GM08714 (cell line): ENCODE measurements at regions not wholly inside any gene's neighbourhood (a gene's known extent, or its start where the extent isn't known, plus 50 kb on each side); places are given as distances from the start of the nearest gene placed in this dataset.
"Not testable (repeated sequence)": the region's sequence is repeated elsewhere in the genome, so short reads cannot be mapped to it uniquely, and the experiment has no call there.

Experiments used
- H3K4me3 ChIP-seq: fragments of 200-500 bp; sonication (Bioruptor generic); 2 replicates; pipeline ENCODE4 v1.5.1; 2014; ENCODE audit warnings: mild to moderate bottlenecking, low read length, inconsistent platforms
- ZNF274 ChIP-seq: IDR thresholded peaks from 2 replicates; pipeline ENCODE4 v1.6.1; 2012; ENCODE audit warnings: mild to moderate bottlenecking, low read depth, low read length

- TF ChIP-seq ZNF274: no peak
- no peak overlapping the region for H3K4me3 ChIP-seq
Observed at GRCh38 chr1:243959998-243960397, 91.1 kb upstream of the ZBTB18 start.

GRCh38 chr1:243957141-243957540, 93.9 kb upstream of the ZBTB18 start:
- TF ChIP-seq ZNF274: no peak
- H3K4me3 ChIP-seq: no peak overlapping the region

GRCh38 chr1:243956450-243956849, 94.6 kb upstream of the ZBTB18 start:
- TF ChIP-seq ZNF274: no peak
- H3K4me3 ChIP-seq: no peak overlapping the region

GRCh38 chr1:243951207-243951606, 99.9 kb upstream of the ZBTB18 start:
- not testable (repeated sequence) for H3K4me3 ChIP-seq

- H3K4me3 ChIP-seq: no peak overlapping the region
- no peak for TF ChIP-seq ZNF274
Observed at GRCh38 chr1:243950166-243950565, 100.1 kb upstream of the AKT3 start.

GRCh38 chr1:243946946-243947345, 96.9 kb upstream of the AKT3 start:
- no peak overlapping the region for H3K4me3 ChIP-seq
- TF ChIP-seq ZNF274: no peak

- H3K4me3 ChIP-seq: no peak overlapping the region
- no peak for TF ChIP-seq ZNF274
Observed at GRCh38 chr1:243946253-243946652, 96.2 kb upstream of the AKT3 start.

- no peak for TF ChIP-seq ZNF274
- no peak overlapping the region for H3K4me3 ChIP-seq
Observed at GRCh38 chr1:243945727-243946126, 95.7 kb upstream of the AKT3 start.

- H3K4me3 ChIP-seq: no peak overlapping the region
- TF ChIP-seq ZNF274: no peak
Observed at GRCh38 chr1:243944429-243945160, 94.6 kb upstream of the AKT3 start.

GRCh38 chr1:243943671-243944428, 93.8 kb upstream of the AKT3 start:
- no peak for TF ChIP-seq ZNF274
- no peak overlapping the region for H3K4me3 ChIP-seq

- TF ChIP-seq ZNF274: no peak
- H3K4me3 ChIP-seq: no peak overlapping the region
Observed at GRCh38 chr1:243942196-243943150, 92.4 kb upstream of the AKT3 start.

- no peak for TF ChIP-seq ZNF274
- H3K4me3 ChIP-seq: no peak overlapping the region
Observed at GRCh38 chr1:243940451-243940850, 90.4 kb upstream of the AKT3 start.

GRCh38 chr1:243939167-243939848, 89.3 kb upstream of the AKT3 start:
- TF ChIP-seq ZNF274: no peak

GRCh38 chr1:243938208-243938607, 88.2 kb upstream of the AKT3 start:
- no peak for TF ChIP-seq ZNF274
- no peak overlapping the region for H3K4me3 ChIP-seq

More at GRCh38 chr1:243939167-243939848, 89.3 kb upstream of the AKT3 start:
- H3K4me3 ChIP-seq: no peak overlapping the region
